ENCODE measurements at regions not wholly inside any gene's neighbourhood (a gene's known extent, or its start where the extent isn't known, plus 50 kb on each side); places are given as distances from the start of the nearest gene placed in this dataset.

GRCh38 chr2:4168834-4169233 lies 465.5 kb downstream of the DCDC2C start:
- no peaks in the 10 kb centered on the region for H3K27me3 ChIP-seq (ENCODE audit: control insufficient read depth in 2 of 2, insufficient read depth in 2 of 2, low read length in 2 of 2)
- no peaks in the 10 kb centered on the region for H3K4me1 ChIP-seq (ENCODE audit: control insufficient read depth in 2 of 2, insufficient read depth in 2 of 2, low read length in 2 of 2)
- no peaks in the 10 kb centered on the region for H3K36me3 ChIP-seq (ENCODE audit: control insufficient read depth in 2 of 2, insufficient read depth in 2 of 2, low read length in 2 of 2)
- no peak overlapping the region for H3K4me3 ChIP-seq (ENCODE audit: low read length in 2 of 2)
- no peak overlapping the region for H3K9ac ChIP-seq (ENCODE audit: low read depth in 1 of 2, low read length in 2 of 2)
- H3K9me3 ChIP-seq (ENCODE audit: control insufficient read depth in 2 of 2, low read length in 2 of 2) = peaks cover 0 to 13% of the 10 kb centered on the region in 2 donors
- no peak overlapping the region for H3K27ac ChIP-seq (ENCODE audit: low read depth in 2 of 2, low read length in 2 of 2)

GRCh38 chr2:4174796-4175195 lies 471.4 kb downstream of the DCDC2C start:
- Histone ChIP-seq H3K36me3 (ENCODE audit: control insufficient read depth in 2 of 2, insufficient read depth in 2 of 2, low read length in 2 of 2) (no peaks in the 10 kb centered on the region), H3K4me1 (ENCODE audit: control insufficient read depth in 2 of 2, insufficient read depth in 2 of 2, low read length in 2 of 2) (no peaks in the 10 kb centered on the region), H3K27ac (ENCODE audit: low read depth in 2 of 2, low read length in 2 of 2) (no peak overlapping the region), H3K9me3 (ENCODE audit: control insufficient read depth in 2 of 2, low read length in 2 of 2) (peaks cover 10 to 17% of the 10 kb centered on the region in 2 donors), H3K27me3 (ENCODE audit: control insufficient read depth in 2 of 2, insufficient read depth in 2 of 2, low read length in 2 of 2) (no peaks in the 10 kb centered on the region), H3K9ac (ENCODE audit: low read depth in 1 of 2, low read length in 2 of 2) (no peak overlapping the region), H3K4me3 (ENCODE audit: low read length in 2 of 2) (no peak overlapping the region)

GRCh38 chr2:4175343-4175742 lies 472.0 kb downstream of the DCDC2C start:
- Histone ChIP-seq H3K9ac (ENCODE audit: low read depth in 1 of 2, low read length in 2 of 2) (no peak overlapping the region), H3K27ac (ENCODE audit: low read depth in 2 of 2, low read length in 2 of 2) (no peak overlapping the region), H3K4me3 (ENCODE audit: low read length in 2 of 2) (no peak overlapping the region), H3K27me3 (ENCODE audit: control insufficient read depth in 2 of 2, insufficient read depth in 2 of 2, low read length in 2 of 2) (no peaks in the 10 kb centered on the region), H3K4me1 (ENCODE audit: control insufficient read depth in 2 of 2, insufficient read depth in 2 of 2, low read length in 2 of 2) (no peaks in the 10 kb centered on the region), H3K36me3 (ENCODE audit: control insufficient read depth in 2 of 2, insufficient read depth in 2 of 2, low read length in 2 of 2) (no peaks in the 10 kb centered on the region), H3K9me3 (ENCODE audit: control insufficient read depth in 2 of 2, low read length in 2 of 2) (peaks cover 10 to 17% of the 10 kb centered on the region in 2 donors)

DNA sequence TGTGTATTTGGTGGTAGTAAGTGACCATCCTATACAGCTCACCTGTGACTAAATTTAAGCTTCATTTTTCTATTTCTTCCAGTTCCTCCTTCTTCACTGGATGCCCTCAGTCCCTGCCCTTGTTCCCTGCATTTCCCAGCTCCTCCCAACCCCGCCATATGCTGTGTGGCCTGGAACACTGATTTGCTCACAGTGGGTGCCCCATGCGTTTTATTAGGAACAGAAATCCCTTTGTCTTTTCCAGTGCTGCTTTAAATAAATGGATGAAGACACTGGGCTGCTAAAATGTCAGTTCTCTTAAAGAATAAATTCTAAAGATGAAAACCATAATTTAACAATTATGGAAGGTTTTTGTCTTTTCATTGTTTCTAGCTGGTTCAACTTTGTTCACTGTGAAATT lies 477.3 kb downstream of the DCDC2C start:
- peaks cover 2 to 6% of the 10 kb centered on the region in 2 donors for H3K9me3 ChIP-seq (ENCODE audit: control insufficient read depth in 2 of 2, low read length in 2 of 2)
- no peak overlapping the region for H3K9ac ChIP-seq (ENCODE audit: low read depth in 1 of 2, low read length in 2 of 2)
- H3K4me3 ChIP-seq (ENCODE audit: low read length in 2 of 2) = no peak overlapping the region
- H3K36me3 ChIP-seq (ENCODE audit: control insufficient read depth in 2 of 2, insufficient read depth in 2 of 2, low read length in 2 of 2) = no peaks in the 10 kb centered on the region
- no peaks in the 10 kb centered on the region for H3K4me1 ChIP-seq (ENCODE audit: control insufficient read depth in 2 of 2, insufficient read depth in 2 of 2, low read length in 2 of 2)
- H3K27me3 ChIP-seq (ENCODE audit: control insufficient read depth in 2 of 2, insufficient read depth in 2 of 2, low read length in 2 of 2) = no peaks in the 10 kb centered on the region
- H3K27ac ChIP-seq (ENCODE audit: low read depth in 2 of 2, low read length in 2 of 2) = no peak overlapping the region

- Histone ChIP-seq H3K4me3 (ENCODE audit: low read length in 2 of 2) (no peak overlapping the region), H3K9ac (ENCODE audit: low read depth in 1 of 2, low read length in 2 of 2) (no peak overlapping the region), H3K4me1 (ENCODE audit: control insufficient read depth in 2 of 2, insufficient read depth in 2 of 2, low read length in 2 of 2) (no peaks in the 10 kb centered on the region), H3K27ac (ENCODE audit: low read depth in 2 of 2, low read length in 2 of 2) (no peak overlapping the region), H3K36me3 (ENCODE audit: control insufficient read depth in 2 of 2, insufficient read depth in 2 of 2, low read length in 2 of 2) (no peaks in the 10 kb centered on the region), H3K9me3 (ENCODE audit: control insufficient read depth in 2 of 2, low read length in 2 of 2) (peaks cover 0 to 2% of the 10 kb centered on the region in 2 donors), H3K27me3 (ENCODE audit: control insufficient read depth in 2 of 2, insufficient read depth in 2 of 2, low read length in 2 of 2) (no peaks in the 10 kb centered on the region)
Measured at GRCh38 chr2:4181062-4181461, 477.7 kb downstream of the DCDC2C start.

- Histone ChIP-seq H3K27me3 (ENCODE audit: control insufficient read depth in 2 of 2, insufficient read depth in 2 of 2, low read length in 2 of 2) (no peaks in the 10 kb centered on the region), H3K9ac (ENCODE audit: low read depth in 1 of 2, low read length in 2 of 2) (no peak overlapping the region), H3K36me3 (ENCODE audit: control insufficient read depth in 2 of 2, insufficient read depth in 2 of 2, low read length in 2 of 2) (no peaks in the 10 kb centered on the region), H3K27ac (ENCODE audit: low read depth in 2 of 2, low read length in 2 of 2) (no peak overlapping the region), H3K4me3 (ENCODE audit: low read length in 2 of 2) (no peak overlapping the region), H3K4me1 (ENCODE audit: control insufficient read depth in 2 of 2, insufficient read depth in 2 of 2, low read length in 2 of 2) (no peaks in the 10 kb centered on the region), H3K9me3 (ENCODE audit: control insufficient read depth in 2 of 2, low read length in 2 of 2) (no peaks in the 10 kb centered on the region)
Measured at GRCh38 chr2:4188561-4188960, 485.2 kb downstream of the DCDC2C start.

DNA sequence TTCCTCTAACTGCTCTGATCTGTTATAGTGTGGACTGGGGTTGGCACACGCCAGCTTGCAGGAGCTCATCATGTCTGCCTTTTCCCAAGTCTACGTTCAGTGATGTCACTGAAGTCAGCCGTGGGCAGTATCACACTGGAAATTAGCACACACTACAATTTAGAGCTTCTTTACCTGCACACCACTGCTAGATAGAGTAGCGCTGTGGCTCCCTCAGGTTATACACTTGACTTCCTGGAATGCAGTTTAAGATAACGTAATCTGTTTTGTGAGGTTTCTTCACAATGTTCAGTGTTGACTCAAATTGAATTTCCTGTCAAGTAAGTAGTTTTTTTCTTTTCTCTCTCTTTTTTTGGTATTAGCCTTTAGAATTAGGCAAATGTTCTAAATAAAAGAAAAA lies 487.2 kb downstream of the DCDC2C start:
- H3K9me3 ChIP-seq (ENCODE audit: control insufficient read depth in 2 of 2, low read length in 2 of 2) = no peaks in the 10 kb centered on the region
- H3K4me3 ChIP-seq (ENCODE audit: low read length in 2 of 2) = no peak overlapping the region
- H3K4me1 ChIP-seq (ENCODE audit: control insufficient read depth in 2 of 2, insufficient read depth in 2 of 2, low read length in 2 of 2) = no peaks in the 10 kb centered on the region
- H3K36me3 ChIP-seq (ENCODE audit: control insufficient read depth in 2 of 2, insufficient read depth in 2 of 2, low read length in 2 of 2) = no peaks in the 10 kb centered on the region
- H3K27ac ChIP-seq (ENCODE audit: low read depth in 2 of 2, low read length in 2 of 2) = no peak overlapping the region
- H3K27me3 ChIP-seq (ENCODE audit: control insufficient read depth in 2 of 2, insufficient read depth in 2 of 2, low read length in 2 of 2) = no peaks in the 10 kb centered on the region
- H3K9ac ChIP-seq (ENCODE audit: low read depth in 1 of 2, low read length in 2 of 2) = no peak overlapping the region

GRCh38 chr2:4192119-4192518 lies 488.7 kb downstream of the DCDC2C start:
- H3K27me3 ChIP-seq (ENCODE audit: control insufficient read depth in 2 of 2, insufficient read depth in 2 of 2, low read length in 2 of 2) = no peaks in the 10 kb centered on the region
- no peaks in the 10 kb centered on the region for H3K4me1 ChIP-seq (ENCODE audit: control insufficient read depth in 2 of 2, insufficient read depth in 2 of 2, low read length in 2 of 2)
- H3K27ac ChIP-seq (ENCODE audit: low read depth in 2 of 2, low read length in 2 of 2) = no peak overlapping the region
- no peak overlapping the region for H3K4me3 ChIP-seq (ENCODE audit: low read length in 2 of 2)
- no peak overlapping the region for H3K9ac ChIP-seq (ENCODE audit: low read depth in 1 of 2, low read length in 2 of 2)
- peaks cover 0 to 2% of the 10 kb centered on the region in 2 donors for H3K9me3 ChIP-seq (ENCODE audit: control insufficient read depth in 2 of 2, low read length in 2 of 2)
- no peaks in the 10 kb centered on the region for H3K36me3 ChIP-seq (ENCODE audit: control insufficient read depth in 2 of 2, insufficient read depth in 2 of 2, low read length in 2 of 2)

DNA sequence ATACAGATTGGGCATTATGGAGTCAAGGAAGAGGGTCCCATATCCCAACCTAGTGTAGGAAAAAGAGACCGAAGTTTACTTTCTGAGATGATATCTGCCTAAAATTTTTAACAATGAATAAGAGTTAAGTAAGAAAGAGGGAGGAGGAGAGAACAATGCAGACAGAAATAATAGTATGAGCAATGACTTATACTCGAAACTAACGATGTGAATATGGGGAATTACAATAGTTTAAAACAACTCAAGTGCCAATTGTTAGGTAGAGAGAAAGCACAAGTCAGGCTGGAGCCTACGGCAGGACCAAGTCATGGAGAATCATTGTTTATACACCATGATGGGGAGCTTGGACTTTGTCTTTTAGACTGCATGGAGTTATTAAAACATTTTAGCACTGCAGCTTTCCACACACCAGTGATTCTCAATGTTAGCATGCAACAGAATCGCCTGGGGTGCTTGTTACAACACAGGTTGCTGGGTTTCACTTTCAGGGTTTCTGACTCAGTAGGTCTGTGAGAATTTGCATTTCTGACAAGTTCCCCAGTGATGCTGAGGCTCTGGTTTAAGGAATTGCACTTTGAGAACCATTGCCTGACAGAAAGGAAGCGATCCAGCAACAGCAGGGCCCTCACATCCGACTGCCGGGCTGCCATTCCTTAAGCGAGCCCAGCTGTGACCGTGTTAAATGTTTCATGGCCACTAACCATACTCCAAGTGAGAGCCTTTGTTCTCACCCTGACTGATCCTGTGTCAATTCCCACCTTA lies 511.2 kb downstream of the DCDC2C start:
- Histone ChIP-seq H3K4me1 (ENCODE audit: control insufficient read depth in 2 of 2, insufficient read depth in 2 of 2, low read length in 2 of 2) (no peaks in the 10 kb centered on the region), H3K4me3 (ENCODE audit: low read length in 2 of 2) (no peak overlapping the region), H3K9ac (ENCODE audit: low read depth in 1 of 2, low read length in 2 of 2) (no peak overlapping the region), H3K27me3 (ENCODE audit: control insufficient read depth in 2 of 2, insufficient read depth in 2 of 2, low read length in 2 of 2) (no peaks in the 10 kb centered on the region), H3K27ac (ENCODE audit: low read depth in 2 of 2, low read length in 2 of 2) (no peak overlapping the region), H3K36me3 (ENCODE audit: control insufficient read depth in 2 of 2, insufficient read depth in 2 of 2, low read length in 2 of 2) (no peaks in the 10 kb centered on the region), H3K9me3 (ENCODE audit: control insufficient read depth in 2 of 2, low read length in 2 of 2) (peaks cover 0 to 4% of the 10 kb centered on the region in 2 donors)

DNA sequence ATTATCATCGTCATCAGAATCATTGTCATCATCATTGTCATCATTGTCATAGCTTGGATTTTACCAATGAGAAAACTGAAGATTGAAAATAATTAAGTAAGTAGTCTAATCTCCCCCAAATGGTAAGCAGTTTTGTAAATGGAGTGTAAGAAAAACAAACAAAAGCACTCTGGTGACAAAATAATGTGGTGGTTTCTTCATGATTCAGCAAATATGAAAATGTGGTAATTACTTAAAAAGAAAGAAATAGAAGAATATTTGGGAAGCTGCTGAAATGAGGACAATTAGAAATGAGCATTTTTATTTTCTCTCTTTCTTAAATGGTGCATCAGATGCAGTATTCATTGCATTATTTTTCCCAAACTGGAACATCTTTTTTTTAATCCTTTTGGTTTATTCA lies 514.4 kb downstream of the DCDC2C start:
- H3K36me3 ChIP-seq (ENCODE audit: control insufficient read depth in 2 of 2, insufficient read depth in 2 of 2, low read length in 2 of 2) = no peaks in the 10 kb centered on the region
- H3K9ac ChIP-seq (ENCODE audit: low read depth in 1 of 2, low read length in 2 of 2) = no peak overlapping the region
- no peak overlapping the region for H3K4me3 ChIP-seq (ENCODE audit: low read length in 2 of 2)
- H3K9me3 ChIP-seq (ENCODE audit: control insufficient read depth in 2 of 2, low read length in 2 of 2) = peaks cover 0 to 4% of the 10 kb centered on the region in 2 donors
- H3K4me1 ChIP-seq (ENCODE audit: control insufficient read depth in 2 of 2, insufficient read depth in 2 of 2, low read length in 2 of 2) = no peaks in the 10 kb centered on the region
- H3K27ac ChIP-seq (ENCODE audit: low read depth in 2 of 2, low read length in 2 of 2) = no peak overlapping the region
- no peaks in the 10 kb centered on the region for H3K27me3 ChIP-seq (ENCODE audit: control insufficient read depth in 2 of 2, insufficient read depth in 2 of 2, low read length in 2 of 2)
